GM12864 (cell line): ENCODE measurements at regions not wholly inside any gene's neighbourhood (a gene's known extent, or its start where the extent isn't known, plus 50 kb on each side); places are given as distances from the start of the nearest gene placed in this dataset.

ENCODE experiments used
- DNase-seq: peaks from one replicate; pipeline ENCODE4 v3.0.0-alpha.2; 2011; ENCODE audit warnings: low read depth
- H3K4me3 ChIP-seq: 2 replicates; pipeline ENCODE4 v1.5.1; 2011; ENCODE audit warnings: mild to moderate bottlenecking, low read depth, low read length, control low read depth
- TF ChIP-seq, protein P1 (sequence below): IDR thresholded peaks from 2 replicates; pipeline ENCODE4 v1.5.1; 2011; ENCODE audit warnings: low read depth, mild to moderate bottlenecking, moderate library complexity, low read length, control low read depth, inconsistent platforms; ENCODE audit errors: missing control alignments

GRCh38 chr4:156173937-156174336 lies 220.3 kb upstream of the CTSO start:
- TF ChIP-seq, protein P1, sequence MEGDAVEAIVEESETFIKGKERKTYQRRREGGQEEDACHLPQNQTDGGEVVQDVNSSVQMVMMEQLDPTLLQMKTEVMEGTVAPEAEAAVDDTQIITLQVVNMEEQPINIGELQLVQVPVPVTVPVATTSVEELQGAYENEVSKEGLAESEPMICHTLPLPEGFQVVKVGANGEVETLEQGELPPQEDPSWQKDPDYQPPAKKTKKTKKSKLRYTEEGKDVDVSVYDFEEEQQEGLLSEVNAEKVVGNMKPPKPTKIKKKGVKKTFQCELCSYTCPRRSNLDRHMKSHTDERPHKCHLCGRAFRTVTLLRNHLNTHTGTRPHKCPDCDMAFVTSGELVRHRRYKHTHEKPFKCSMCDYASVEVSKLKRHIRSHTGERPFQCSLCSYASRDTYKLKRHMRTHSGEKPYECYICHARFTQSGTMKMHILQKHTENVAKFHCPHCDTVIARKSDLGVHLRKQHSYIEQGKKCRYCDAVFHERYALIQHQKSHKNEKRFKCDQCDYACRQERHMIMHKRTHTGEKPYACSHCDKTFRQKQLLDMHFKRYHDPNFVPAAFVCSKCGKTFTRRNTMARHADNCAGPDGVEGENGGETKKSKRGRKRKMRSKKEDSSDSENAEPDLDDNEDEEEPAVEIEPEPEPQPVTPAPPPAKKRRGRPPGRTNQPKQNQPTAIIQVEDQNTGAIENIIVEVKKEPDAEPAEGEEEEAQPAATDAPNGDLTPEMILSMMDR, result no peak
- no peak for DNase-seq
- H3K4me3 ChIP-seq, result no peak overlapping the region

DNA sequence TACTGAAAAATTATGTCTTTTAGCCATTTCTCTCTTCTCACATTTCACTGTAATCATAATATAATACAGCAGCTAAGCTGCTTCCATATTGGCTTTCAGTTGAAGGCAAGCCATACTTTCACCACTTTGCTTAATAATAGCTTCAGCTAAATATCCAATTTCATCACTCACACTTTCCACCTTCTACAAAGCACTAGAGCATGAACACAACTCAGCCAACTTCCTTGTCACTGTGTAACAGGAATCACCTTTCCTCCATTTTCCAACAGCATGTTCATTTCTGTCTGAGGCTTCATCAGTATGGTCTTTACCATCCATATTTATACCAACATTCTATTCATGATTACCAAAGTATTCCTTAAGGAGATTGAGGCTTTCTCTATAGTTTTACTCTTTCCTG lies 219.8 kb upstream of the CTSO start:
- TF ChIP-seq, protein P1, result no peak
- no peak overlapping the region for H3K4me3 ChIP-seq

GRCh38 chr4:156169861-156170260 lies 216.2 kb upstream of the CTSO start:
- no peak for DNase-seq
- H3K4me3 ChIP-seq, result no peak overlapping the region
- TF ChIP-seq, protein P1, result no peak

More for the DNA sequence above, 219.8 kb upstream of the CTSO start:
- DNase-seq, result no peak

DNA sequence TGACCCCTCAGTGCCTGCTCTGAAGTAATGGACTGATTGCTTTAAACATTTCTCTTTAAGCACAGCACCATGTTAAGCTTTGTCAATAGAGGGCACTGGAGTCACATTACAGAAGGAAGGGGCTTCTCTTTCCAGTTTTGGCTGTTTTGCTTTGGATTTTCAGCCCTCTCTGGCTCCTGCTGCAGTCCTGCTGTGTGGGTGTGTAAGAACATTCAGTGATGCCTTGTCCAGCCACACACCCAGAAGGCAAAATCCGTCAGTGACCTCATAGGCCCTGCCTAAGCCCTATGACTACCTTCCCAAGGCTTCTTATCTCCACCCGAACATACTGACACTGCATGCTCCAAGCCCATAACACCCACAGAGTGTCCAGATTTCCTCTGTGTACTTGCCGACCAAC lies 215.3 kb upstream of the CTSO start:
- DNase-seq, result no peak
- no peak overlapping the region for H3K4me3 ChIP-seq
- TF ChIP-seq, protein P1, result peak; percentile 46

DNA sequence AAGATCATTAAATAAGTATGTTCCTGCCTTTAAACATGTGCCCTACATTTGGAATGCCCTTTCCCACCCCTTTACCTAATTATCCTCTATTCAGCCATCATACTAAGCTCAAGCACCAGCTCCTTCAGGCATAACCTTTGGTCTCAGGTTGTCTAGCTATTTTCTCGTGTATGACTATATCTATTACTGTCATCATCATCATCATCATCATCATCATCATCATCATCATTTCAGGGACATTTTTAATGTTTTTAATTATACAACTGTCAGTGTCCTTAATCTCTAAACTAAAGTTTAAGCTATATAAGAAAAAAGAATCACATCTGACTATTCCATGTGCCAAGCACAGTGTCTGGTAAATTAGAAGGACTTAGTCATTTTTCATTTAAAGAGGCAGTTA lies 214.6 kb upstream of the CTSO start:
- H3K4me3 ChIP-seq, result no peak overlapping the region
- no peak for DNase-seq
- TF ChIP-seq, protein P1, result no peak

- H3K4me3 ChIP-seq, result no peak overlapping the region
- no peak for DNase-seq
- TF ChIP-seq, protein P1, result no peak
Observed at GRCh38 chr4:156158747-156159146, 205.1 kb upstream of the CTSO start.

DNA sequence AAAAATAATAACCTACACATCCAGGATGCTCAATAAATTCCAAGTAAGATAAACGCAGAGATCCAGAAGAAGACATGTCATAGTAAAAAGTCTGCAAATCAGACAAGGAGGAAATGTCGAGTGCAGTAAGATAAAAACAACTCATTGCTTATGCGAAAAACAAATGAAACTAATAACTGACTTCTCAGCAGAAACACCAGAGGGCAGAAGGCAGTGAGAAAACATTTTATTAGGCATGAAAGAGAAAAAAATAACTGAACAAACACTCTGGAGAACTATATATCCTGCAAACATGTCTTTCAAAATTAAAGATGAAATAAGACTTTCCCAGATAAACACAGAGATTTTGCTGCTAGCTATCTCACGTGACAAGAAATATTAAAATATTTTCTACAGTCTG lies 201.3 kb upstream of the CTSO start:
- DNase-seq, result no peak
- TF ChIP-seq, protein P1, result no peak
- no peak overlapping the region for H3K4me3 ChIP-seq
